Neural progenitor cell (in vitro differentiated cells): ENCODE measurements at regions not wholly inside any gene's neighbourhood (a gene's known extent, or its start where the extent isn't known, plus 50 kb on each side); places are given as distances from the start of the nearest gene placed in this dataset.

Experiments used
- DNase-seq: peaks from one replicate; pipeline ENCODE4 v3.0.0-alpha.2; 2016; ENCODE audit warnings: low spot score
- H2AFZ ChIP-seq: fragments of 200-600 bp; sonication (generic); replicated peaks from 2 replicates; pipeline ENCODE4 v1.6.1; 2016; ENCODE audit warnings: antibody characterized with exemption
- H3F3A ChIP-seq: fragments of 200-600 bp; sonication (generic); 2 replicates; pipeline ENCODE4 v1.6.1; 2016; ENCODE audit warnings: antibody characterized with exemption, low read depth
- H3K27ac ChIP-seq: fragments of 200-600 bp; sonication (generic); 2 replicates; pipeline ENCODE4 v1.5.1; 2016; ENCODE audit warnings: mild to moderate bottlenecking
- H3K27me3 ChIP-seq: fragments of 200-600 bp; sonication (generic); 2 replicates; pipeline ENCODE4 v1.6.1; 2016; ENCODE audit warnings: mild to moderate bottlenecking, moderate library complexity
- H3K36me3 ChIP-seq: fragments of 200-600 bp; sonication (generic); 2 replicates; pipeline ENCODE4 v1.5.1; 2016
- H3K4me1 ChIP-seq: fragments of 200-600 bp; sonication (generic); 2 replicates; pipeline ENCODE4 v1.6.1; 2016; ENCODE audit warnings: mixed run types
- H3K4me2 ChIP-seq: fragments of 200-600 bp; sonication (generic); 2 replicates; pipeline ENCODE4 v1.6.1; 2016
- H3K4me3 ChIP-seq: fragments of 200-600 bp; sonication (generic); 2 replicates; pipeline ENCODE4 v1.5.1; 2016
- H3K79me2 ChIP-seq: fragments of 200-600 bp; sonication (generic); 2 replicates; pipeline ENCODE4 v1.6.1; 2016; ENCODE audit warnings: low read depth
- H3K9ac ChIP-seq: fragments of 200-600 bp; sonication (generic); 2 replicates; pipeline ENCODE4 v1.6.1; 2016
- H3K9me3 ChIP-seq: fragments of 200-600 bp; sonication (generic); 2 replicates; pipeline ENCODE4 v1.5.1; 2016; ENCODE audit warnings: low read depth
- H4K20me1 ChIP-seq: fragments of 200-600 bp; sonication (generic); 2 replicates; pipeline ENCODE4 v1.6.1; 2016; ENCODE audit warnings: low read depth
- H3K27ac Mint-ChIP-seq: 3 replicates; pipeline ENCODE4 v1.8.0; 2021; ENCODE audit warnings: mixed read lengths
- H3K27me3 Mint-ChIP-seq: 2 replicates; pipeline ENCODE4 v1.8.0; 2022; ENCODE audit warnings: low read depth, mild to moderate bottlenecking, inconsistent platforms, moderate library complexity, mixed read lengths; ENCODE audit not compliant: insufficient read depth
- H3K36me3 Mint-ChIP-seq: 3 replicates; pipeline ENCODE4 v1.8.0; 2021; ENCODE audit warnings: mixed read lengths
- H3K4me1 Mint-ChIP-seq: 3 replicates; pipeline ENCODE4 v1.8.0; 2021; ENCODE audit warnings: mixed read lengths
- H3K4me3 Mint-ChIP-seq: 3 replicates; pipeline ENCODE4 v1.8.0; 2021; ENCODE audit warnings: mild to moderate bottlenecking, moderate library complexity, mixed read lengths
- H3K9me3 Mint-ChIP-seq: 3 replicates; pipeline ENCODE4 v1.8.0; 2020; ENCODE audit warnings: mixed read lengths
- EZH2 ChIP-seq: fragments of 200-600 bp; sonication (generic); IDR thresholded peaks from 2 replicates; pipeline ENCODE4 v1.6.1; 2017; ENCODE audit warnings: antibody characterized with exemption, mild to moderate bottlenecking, moderate library complexity
- EZH2phosphoT487 ChIP-seq: fragments of 200-600 bp; sonication (generic); IDR thresholded peaks from 2 replicates; pipeline ENCODE4 v1.6.1; 2017; ENCODE audit warnings: antibody characterized with exemption
- TF ChIP-seq, protein P1 (sequence below): fragments of 200-600 bp; sonication (generic); IDR thresholded peaks from 2 replicates; pipeline ENCODE4 v1.5.1; 2017; ENCODE audit warnings: antibody characterized with exemption, mild to moderate bottlenecking

- TF ChIP-seq EZH2 (no peak), EZH2phosphoT487 (no peak)
- TF ChIP-seq, protein P1, sequence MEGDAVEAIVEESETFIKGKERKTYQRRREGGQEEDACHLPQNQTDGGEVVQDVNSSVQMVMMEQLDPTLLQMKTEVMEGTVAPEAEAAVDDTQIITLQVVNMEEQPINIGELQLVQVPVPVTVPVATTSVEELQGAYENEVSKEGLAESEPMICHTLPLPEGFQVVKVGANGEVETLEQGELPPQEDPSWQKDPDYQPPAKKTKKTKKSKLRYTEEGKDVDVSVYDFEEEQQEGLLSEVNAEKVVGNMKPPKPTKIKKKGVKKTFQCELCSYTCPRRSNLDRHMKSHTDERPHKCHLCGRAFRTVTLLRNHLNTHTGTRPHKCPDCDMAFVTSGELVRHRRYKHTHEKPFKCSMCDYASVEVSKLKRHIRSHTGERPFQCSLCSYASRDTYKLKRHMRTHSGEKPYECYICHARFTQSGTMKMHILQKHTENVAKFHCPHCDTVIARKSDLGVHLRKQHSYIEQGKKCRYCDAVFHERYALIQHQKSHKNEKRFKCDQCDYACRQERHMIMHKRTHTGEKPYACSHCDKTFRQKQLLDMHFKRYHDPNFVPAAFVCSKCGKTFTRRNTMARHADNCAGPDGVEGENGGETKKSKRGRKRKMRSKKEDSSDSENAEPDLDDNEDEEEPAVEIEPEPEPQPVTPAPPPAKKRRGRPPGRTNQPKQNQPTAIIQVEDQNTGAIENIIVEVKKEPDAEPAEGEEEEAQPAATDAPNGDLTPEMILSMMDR, result no peak
- Histone ChIP-seq H3K4me2 (no peak overlapping the region), H3K79me2 (no peaks in the 10 kb centered on the region), H3K27me3 (no peaks in the 10 kb centered on the region), H2AFZ (no peak overlapping the region), H3K36me3 (no peaks in the 10 kb centered on the region), H3K4me3 (no peak overlapping the region), H3K9ac (no peak overlapping the region), H3K9me3 (no peaks in the 10 kb centered on the region), H4K20me1 (no peaks in the 10 kb centered on the region), H3K4me1 (no peaks in the 10 kb centered on the region), H3F3A (no peaks in the 10 kb centered on the region), H3K27ac (no peak overlapping the region)
- no peak overlapping the region for H3K4me3 Mint-ChIP-seq
- peaks cover 2% of the 10 kb centered on the region for H3K9me3 Mint-ChIP-seq
- no peaks in the 10 kb centered on the region for H3K36me3 Mint-ChIP-seq
- no peak for DNase-seq
- H3K27ac Mint-ChIP-seq, result no peak overlapping the region
- no peaks in the 10 kb centered on the region for H3K27me3 Mint-ChIP-seq
- peaks cover 7% of the 10 kb centered on the region for H3K4me1 Mint-ChIP-seq
Observed at GRCh38 chr5:104947076-104947475, 1384.5 kb upstream of the NUDT12 start.

DNA sequence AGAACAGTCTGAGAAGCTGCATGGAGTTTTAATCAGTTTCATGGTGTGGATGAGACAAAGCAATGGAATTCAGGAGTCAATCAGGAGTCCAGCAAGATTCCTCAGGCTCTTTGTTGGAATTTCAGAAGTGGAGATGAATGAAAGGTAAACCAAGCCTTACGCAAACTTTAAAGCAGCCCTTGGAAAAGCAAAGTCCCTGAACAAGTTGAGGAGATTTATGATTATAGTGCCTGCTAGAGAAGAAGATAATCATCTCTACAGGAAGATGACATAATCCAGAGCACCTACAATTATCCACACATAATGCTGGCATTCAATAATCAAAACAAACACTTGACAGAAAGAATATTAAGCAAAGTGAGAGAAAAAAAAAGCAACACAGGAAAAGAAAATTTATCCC, 1380.1 kb upstream of the NUDT12 start:
- no peak overlapping the region for H3K27ac ChIP-seq
- no peaks in the 10 kb centered on the region for H3K9me3 Mint-ChIP-seq
- peaks cover 11% of the 10 kb centered on the region for H3K4me1 Mint-ChIP-seq
- no peak overlapping the region for H3K27ac Mint-ChIP-seq
- H4K20me1 ChIP-seq, result no peaks in the 10 kb centered on the region
- H3K4me1 ChIP-seq, result no peaks in the 10 kb centered on the region
- H3K4me3 Mint-ChIP-seq, result no peak overlapping the region
- H3K27me3 ChIP-seq, result no peaks in the 10 kb centered on the region
- no peaks in the 10 kb centered on the region for H3F3A ChIP-seq
- no peak overlapping the region for H3K4me2 ChIP-seq
- no peak overlapping the region for H3K9ac ChIP-seq
- H2AFZ ChIP-seq, result peak overlapping the region; percentile 59
- no peaks in the 10 kb centered on the region for H3K79me2 ChIP-seq
- TF ChIP-seq, protein P1, result no peak
- no peaks in the 10 kb centered on the region for H3K27me3 Mint-ChIP-seq
- H3K36me3 ChIP-seq, result no peaks in the 10 kb centered on the region
- peak; percentile 5 for DNase-seq
- no peaks in the 10 kb centered on the region for H3K36me3 Mint-ChIP-seq
- no peaks in the 10 kb centered on the region for H3K9me3 ChIP-seq
- no peak overlapping the region for H3K4me3 ChIP-seq

- H3K36me3 ChIP-seq, result no peaks in the 10 kb centered on the region
- Mint-ChIP-seq H3K4me1 (peaks cover 13% of the 10 kb centered on the region), H3K36me3 (no peaks in the 10 kb centered on the region), H3K4me3 (no peak overlapping the region), H3K9me3 (no peaks in the 10 kb centered on the region), H3K27me3 (no peaks in the 10 kb centered on the region), H3K27ac (no peak overlapping the region)
- H3K27me3 ChIP-seq, result no peaks in the 10 kb centered on the region
- H3K9ac ChIP-seq, result no peak overlapping the region
- H4K20me1 ChIP-seq, result no peaks in the 10 kb centered on the region
- H3K79me2 ChIP-seq, result no peaks in the 10 kb centered on the region
- H3K9me3 ChIP-seq, result no peaks in the 10 kb centered on the region
- TF ChIP-seq, protein P1, result no peak
- no peak for TF ChIP-seq EZH2
- TF ChIP-seq EZH2phosphoT487, result no peak
- no peak overlapping the region for H3K27ac ChIP-seq
- no peak overlapping the region for H3K4me2 ChIP-seq
- no peak overlapping the region for H2AFZ ChIP-seq
- DNase-seq, result no peak
- no peak overlapping the region for H3K4me3 ChIP-seq
- no peaks in the 10 kb centered on the region for H3K4me1 ChIP-seq
- H3F3A ChIP-seq, result no peaks in the 10 kb centered on the region
Observed at GRCh38 chr5:104941030-104941645, 1378.5 kb upstream of the NUDT12 start.
